OCI-LY3 (cell line): ENCODE measurements at regions not wholly inside any gene's neighbourhood (a gene's known extent, or its start where the extent isn't known, plus 50 kb on each side); places are given as distances from the start of the nearest gene placed in this dataset.
"Not testable (repeated sequence)": the region's sequence is repeated elsewhere in the genome, so short reads cannot be mapped to it uniquely, and the experiment has no call there.

ENCODE experiments used
- H2AFZ ChIP-seq: fragments of 200-600, 300-600 bp; shearing (Covaris generic); 2 replicates; pipeline ENCODE4 v1.6.0; 2014; ENCODE audit warnings: antibody characterized with exemption, low read depth, low read length
- H3K27ac ChIP-seq: fragments of 200-600, 300-600 bp; sonication (generic); 2 replicates; pipeline ENCODE4 v1.5.1; 2014; ENCODE audit warnings: mild to moderate bottlenecking, low read length, moderate library complexity, mixed read lengths
- H3K27me3 ChIP-seq: fragments of 200-600, 300-600 bp; sonication (generic); 2 replicates; pipeline ENCODE4 v1.6.1; 2014; ENCODE audit warnings: low read depth, low read length, mixed read lengths
- H3K36me3 ChIP-seq: fragments of 200-600, 300-600 bp; sonication (generic); replicated peaks from 2 replicates; pipeline ENCODE3; 2014; ENCODE audit warnings: low read depth, low read length, mixed read lengths
- H3K4me1 ChIP-seq: fragments of 300-600, 200-600 bp; sonication (generic); 2 replicates; pipeline ENCODE4 v1.6.1; 2014; ENCODE audit warnings: low read length, mixed read lengths
- H3K4me2 ChIP-seq: fragments of 200-600, 300-600 bp; sonication (generic); 2 replicates; pipeline ENCODE4 v1.6.1; 2014; ENCODE audit warnings: low read length, mixed read lengths
- H3K4me3 ChIP-seq: fragments of 300-600, 200-600 bp; sonication (generic); 2 replicates; pipeline ENCODE4 v1.5.1; 2014; ENCODE audit warnings: antibody characterized with exemption, mild to moderate bottlenecking, low read length, moderate library complexity
- H3K79me2 ChIP-seq: fragments of 300-600, 200-600 bp; shearing (Covaris generic); 2 replicates; pipeline ENCODE4 v1.6.1; 2014; ENCODE audit warnings: mild to moderate bottlenecking, low read length, mixed read lengths
- H3K9ac ChIP-seq: fragments of 300-600, 200-600 bp; shearing (Covaris generic); 2 replicates; pipeline ENCODE4 v1.6.0; 2014; ENCODE audit warnings: mild to moderate bottlenecking, low read length, moderate library complexity
- H3K9me3 ChIP-seq: fragments of 200-600, 300-600 bp; shearing (Covaris generic); 2 replicates; pipeline ENCODE4 v1.6.1; 2014; ENCODE audit warnings: low read length, mixed read lengths; ENCODE audit not compliant: insufficient read depth
- H4K20me1 ChIP-seq: fragments of 200-600, 300-600 bp; sonication (generic); 2 replicates; pipeline ENCODE4 v1.6.1; 2016; ENCODE audit warnings: low read length, mixed read lengths; ENCODE audit not compliant: insufficient read depth
- EZH2phosphoT487 ChIP-seq: fragments of 200-600 bp; shearing (Covaris generic); IDR thresholded peaks from 2 replicates; pipeline ENCODE4 v1.6.1; 2018; ENCODE audit warnings: antibody characterized with exemption, mixed run types, low read depth
- TF ChIP-seq, protein P1 (sequence below): fragments of 200-600, 300-600 bp; sonication (generic); IDR thresholded peaks from 2 replicates; pipeline ENCODE4 v1.5.1; 2014; ENCODE audit warnings: antibody characterized with exemption, low read length, low read depth

DNA sequence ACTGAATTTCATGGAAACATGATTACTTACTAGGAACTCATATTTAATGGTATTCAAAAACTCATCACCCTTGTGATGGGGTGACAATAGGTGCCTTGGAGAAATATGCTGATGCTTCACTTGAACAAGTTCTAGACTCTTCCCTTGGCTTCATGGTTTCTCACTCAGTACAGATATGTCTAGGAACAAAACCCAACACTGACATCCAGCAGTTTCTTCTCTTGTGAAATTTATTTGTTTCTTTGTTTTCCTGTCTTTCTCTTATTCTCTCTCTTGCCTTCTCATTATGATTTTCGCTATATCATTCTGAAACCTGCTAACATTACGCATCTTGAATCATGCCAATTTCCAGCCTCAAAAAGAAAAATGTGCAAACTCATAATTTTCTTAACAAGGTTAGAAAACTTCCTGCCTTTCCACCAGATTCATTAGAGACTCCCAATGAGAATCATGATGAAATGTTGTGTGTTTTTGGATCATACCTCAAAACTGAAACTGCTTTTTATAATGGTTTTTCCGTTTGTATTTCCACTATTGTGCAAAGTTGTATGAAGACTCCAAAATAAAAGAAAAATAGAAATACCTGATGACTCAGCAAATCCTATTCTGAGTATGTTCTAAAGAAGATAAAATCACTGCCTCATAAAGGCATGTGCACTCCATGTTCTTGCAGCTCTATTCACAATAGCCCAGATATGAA lies 1021.5 kb downstream of the TMEM121 start:
- no peaks in the 10 kb centered on the region for H3K9me3 ChIP-seq
- H3K79me2 ChIP-seq, result no peaks in the 10 kb centered on the region
- TF ChIP-seq EZH2phosphoT487, result no peak
- TF ChIP-seq, protein P1, sequence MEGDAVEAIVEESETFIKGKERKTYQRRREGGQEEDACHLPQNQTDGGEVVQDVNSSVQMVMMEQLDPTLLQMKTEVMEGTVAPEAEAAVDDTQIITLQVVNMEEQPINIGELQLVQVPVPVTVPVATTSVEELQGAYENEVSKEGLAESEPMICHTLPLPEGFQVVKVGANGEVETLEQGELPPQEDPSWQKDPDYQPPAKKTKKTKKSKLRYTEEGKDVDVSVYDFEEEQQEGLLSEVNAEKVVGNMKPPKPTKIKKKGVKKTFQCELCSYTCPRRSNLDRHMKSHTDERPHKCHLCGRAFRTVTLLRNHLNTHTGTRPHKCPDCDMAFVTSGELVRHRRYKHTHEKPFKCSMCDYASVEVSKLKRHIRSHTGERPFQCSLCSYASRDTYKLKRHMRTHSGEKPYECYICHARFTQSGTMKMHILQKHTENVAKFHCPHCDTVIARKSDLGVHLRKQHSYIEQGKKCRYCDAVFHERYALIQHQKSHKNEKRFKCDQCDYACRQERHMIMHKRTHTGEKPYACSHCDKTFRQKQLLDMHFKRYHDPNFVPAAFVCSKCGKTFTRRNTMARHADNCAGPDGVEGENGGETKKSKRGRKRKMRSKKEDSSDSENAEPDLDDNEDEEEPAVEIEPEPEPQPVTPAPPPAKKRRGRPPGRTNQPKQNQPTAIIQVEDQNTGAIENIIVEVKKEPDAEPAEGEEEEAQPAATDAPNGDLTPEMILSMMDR, result no peak

DNA sequence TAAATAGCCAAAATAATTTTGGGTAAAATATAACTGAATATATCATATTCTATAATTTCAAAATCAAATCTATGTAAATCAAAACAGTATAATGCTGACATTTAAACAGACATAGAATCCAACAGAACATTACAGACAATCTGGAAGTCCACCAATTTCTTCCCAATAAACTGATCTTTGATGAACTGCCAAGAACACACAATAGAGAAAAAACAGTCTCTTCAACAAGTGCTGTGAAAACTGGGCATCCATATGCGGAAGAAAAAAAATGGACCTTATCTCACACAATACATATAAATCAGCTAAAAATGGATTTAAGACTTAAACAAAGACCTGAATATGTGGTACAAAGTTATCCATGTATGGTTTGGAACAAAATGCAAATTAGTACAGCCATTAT lies 1022.7 kb downstream of the TMEM121 start:
- Histone ChIP-seq H3K4me2 (no peak overlapping the region), H3K27ac (no peak overlapping the region), H3K9ac (no peak overlapping the region), H4K20me1 (no peaks in the 10 kb centered on the region), H3K4me3 (no peak overlapping the region), H3K27me3 (peaks cover 35% of the 10 kb centered on the region), H3K4me1 (no peaks in the 10 kb centered on the region), H3K9me3 (no peaks in the 10 kb centered on the region), H2AFZ (no peak overlapping the region), H3K79me2 (no peaks in the 10 kb centered on the region), H3K36me3 (no peaks in the 10 kb centered on the region)
- TF ChIP-seq, protein P1, result no peak
- TF ChIP-seq EZH2phosphoT487, result no peak

More for the DNA sequence above, 1021.5 kb downstream of the TMEM121 start:
- Histone ChIP-seq H4K20me1 (no peaks in the 10 kb centered on the region), H3K4me3 (no peak overlapping the region), H3K27ac (no peak overlapping the region), H2AFZ (no peak overlapping the region), H3K4me2 (no peak overlapping the region), H3K36me3 (no peaks in the 10 kb centered on the region), H3K4me1 (no peaks in the 10 kb centered on the region), H3K9ac (no peak overlapping the region), H3K27me3 (peaks cover 32% of the 10 kb centered on the region)

DNA sequence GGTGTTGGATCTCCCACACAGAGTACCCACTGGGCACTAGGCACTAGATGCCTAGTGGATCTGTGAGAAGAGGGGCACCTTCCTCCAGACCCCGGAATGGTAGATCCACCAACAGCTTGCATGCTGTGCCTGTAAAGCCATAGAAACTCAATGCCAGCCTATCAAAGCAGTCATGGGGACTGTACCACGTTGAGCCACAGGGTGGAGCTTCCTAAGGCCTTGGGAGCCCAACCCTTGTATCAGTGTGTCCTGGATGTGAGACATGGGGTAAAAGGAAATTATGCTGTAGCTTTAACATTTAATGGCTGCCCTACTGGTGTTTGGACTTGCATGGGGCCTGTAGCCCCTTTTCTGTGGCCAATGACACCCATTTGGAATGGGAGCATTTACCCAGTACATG lies 1024.9 kb downstream of the TMEM121 start:
- H3K9ac ChIP-seq, result no peak overlapping the region
- peaks cover 28% of the 10 kb centered on the region for H3K27me3 ChIP-seq
- H3K4me2 ChIP-seq, result no peak overlapping the region
- no peaks in the 10 kb centered on the region for H3K36me3 ChIP-seq
- H3K27ac ChIP-seq, result no peak overlapping the region
- no peaks in the 10 kb centered on the region for H3K4me1 ChIP-seq
- no peak for TF ChIP-seq EZH2phosphoT487
- TF ChIP-seq, protein P1, result peak; percentile 30; the same call in 1 of the 2 replicates
- H3K4me3 ChIP-seq, result no peak overlapping the region
- no peaks in the 10 kb centered on the region for H3K79me2 ChIP-seq
- H2AFZ ChIP-seq, result no peak overlapping the region
- no peaks in the 10 kb centered on the region for H4K20me1 ChIP-seq
- no peaks in the 10 kb centered on the region for H3K9me3 ChIP-seq

DNA sequence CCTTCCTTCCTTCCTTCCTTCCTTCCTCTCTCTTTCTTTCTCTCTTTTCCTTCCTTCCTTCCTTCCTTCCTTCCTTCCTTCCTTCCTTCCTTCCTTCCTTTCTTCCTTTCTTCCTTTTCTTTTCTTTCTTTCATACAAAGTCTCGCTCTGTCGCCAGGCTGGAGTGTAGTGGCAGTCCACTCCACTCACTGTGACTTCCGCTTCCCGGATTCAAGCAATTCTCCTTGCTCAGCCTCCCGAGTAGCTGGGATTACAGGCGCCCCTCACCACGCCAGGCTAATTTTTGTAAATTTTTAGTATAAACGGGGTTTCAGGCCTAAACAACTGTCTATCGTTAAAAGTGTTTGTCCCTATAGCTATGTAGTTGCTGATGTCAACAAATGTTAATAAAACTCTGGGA lies 1029.8 kb downstream of the TMEM121 start:
- H2AFZ ChIP-seq, H3K4me1 ChIP-seq, H3K79me2 ChIP-seq, H3K36me3 ChIP-seq, H3K4me2 ChIP-seq, H3K4me3 ChIP-seq, H4K20me1 ChIP-seq, H3K27ac ChIP-seq, H3K9me3 ChIP-seq, H3K9ac ChIP-seq: not testable (repeated sequence)
- H3K27me3 ChIP-seq, result peaks cover 29% of the 10 kb centered on the region
